Iris pigment epithelial cell (primary cell): ENCODE measurements at regions not wholly inside any gene's neighbourhood (a gene's known extent, or its start where the extent isn't known, plus 50 kb on each side); places are given as distances from the start of the nearest gene placed in this dataset.

ENCODE experiments used
- DNase-seq: peaks from one replicate; pipeline ENCODE4 v3.0.0-alpha.2; 2011; ENCODE audit warnings: low read depth

DNA sequence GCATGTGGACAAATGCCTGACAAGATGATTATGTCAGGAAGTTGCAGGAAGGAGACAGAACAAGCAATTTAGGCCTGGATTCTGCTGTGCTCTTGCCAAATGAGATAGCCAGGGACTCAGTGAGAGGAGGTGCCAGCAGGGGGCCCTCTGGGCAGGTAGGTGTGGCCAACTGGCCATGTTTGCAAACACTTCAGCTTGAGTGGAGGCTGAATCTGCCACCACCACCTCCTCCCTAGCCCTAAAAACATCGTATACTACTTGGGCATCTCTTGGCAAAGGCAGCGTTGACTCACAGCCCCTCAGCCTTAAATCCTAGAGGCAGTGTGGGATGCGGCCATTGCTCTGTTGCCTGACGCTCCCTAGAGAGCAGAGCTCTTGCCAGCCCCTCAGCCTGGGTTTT is 95.1 kb upstream of the PLET1 start:
- peak; percentile 39 for DNase-seq

DNA sequence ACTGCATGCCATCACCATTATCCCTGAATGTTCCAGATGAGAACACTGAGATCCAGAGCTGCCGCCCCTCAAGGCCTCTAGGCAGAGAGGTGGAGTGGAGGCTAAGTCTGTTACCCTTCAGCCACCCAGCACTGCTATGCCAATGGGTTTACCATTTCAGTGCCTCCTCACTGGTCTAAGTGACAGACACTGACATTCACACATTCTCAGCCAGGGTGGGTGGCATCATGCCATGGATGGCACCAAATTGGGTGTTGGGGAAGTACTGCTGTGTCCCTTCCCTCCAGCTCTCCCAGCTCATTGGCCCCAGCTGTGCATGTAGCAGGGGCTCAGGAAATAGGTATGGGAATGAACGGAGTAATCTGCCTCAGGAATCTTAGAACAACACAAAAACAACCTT is 96.8 kb upstream of the PLET1 start:
- DNase-seq, result no peak

- no peak for DNase-seq
Observed at GRCh38 chr11:112361396-112361795, 100.7 kb upstream of the PLET1 start.

DNA sequence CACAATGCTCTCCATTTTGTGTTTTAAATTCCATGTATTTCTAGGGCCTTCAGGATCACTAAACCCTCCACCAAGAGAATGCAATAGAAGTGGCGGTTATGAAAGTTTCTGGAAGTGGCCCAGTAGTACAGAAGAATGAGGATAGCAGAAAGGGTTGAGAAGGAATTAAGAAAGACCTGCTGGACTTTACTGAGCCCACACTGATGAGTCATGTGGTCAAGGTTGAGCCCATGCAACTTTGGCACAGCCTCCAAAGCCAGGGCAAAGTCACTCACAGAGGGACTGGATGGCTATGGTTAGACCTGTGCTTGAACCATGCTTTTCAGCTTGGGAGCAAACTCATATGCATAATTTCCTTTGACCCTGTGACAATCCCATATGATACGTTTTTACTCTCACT is 102.9 kb upstream of the PLET1 start:
- DNase-seq, result peak; percentile 81

GRCh38 chr11:112364962-112365481 is 104.4 kb upstream of the PLET1 start:
- DNase-seq, result peak; percentile 100

DNA sequence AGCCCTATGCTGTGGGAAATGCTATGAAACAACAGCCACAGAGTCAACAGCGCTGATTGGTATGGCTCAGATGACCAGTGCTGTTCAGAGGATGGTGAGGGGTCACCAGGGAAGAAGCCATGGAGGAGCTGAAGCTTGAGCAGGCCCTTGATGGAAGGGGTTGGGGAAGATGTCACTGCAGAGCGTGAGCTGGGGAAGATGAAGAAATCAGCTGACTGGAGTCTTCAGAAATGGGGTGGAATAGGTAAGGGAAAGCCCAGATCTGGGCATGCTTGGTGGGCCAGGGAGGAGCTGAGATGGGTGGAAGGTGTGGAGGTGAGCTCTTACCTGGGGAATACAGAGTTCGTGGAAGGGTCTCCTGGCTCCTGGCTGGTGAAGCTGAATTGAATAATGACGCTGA is 105.4 kb upstream of the PLET1 start:
- no peak for DNase-seq

DNA sequence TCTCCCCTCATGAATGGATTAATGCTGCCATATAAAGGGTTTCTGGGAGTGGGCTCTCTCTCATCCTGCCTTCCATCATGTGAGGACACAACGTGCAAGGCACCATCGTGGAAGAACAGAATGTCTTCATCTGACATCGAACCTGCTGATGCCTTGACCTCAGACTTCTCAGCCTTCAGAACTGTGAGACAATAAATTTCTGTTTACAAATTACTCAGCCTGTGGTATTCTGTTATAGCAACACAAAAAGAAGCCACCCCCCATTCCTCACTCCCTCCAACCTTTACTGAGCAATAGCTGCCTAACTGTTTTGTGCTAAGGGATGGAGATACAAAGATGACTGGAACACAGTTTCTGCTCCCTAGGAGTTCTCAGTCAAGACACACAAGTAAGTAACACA is 106.1 kb upstream of the PLET1 start:
- DNase-seq, result peak; percentile 91

DNA sequence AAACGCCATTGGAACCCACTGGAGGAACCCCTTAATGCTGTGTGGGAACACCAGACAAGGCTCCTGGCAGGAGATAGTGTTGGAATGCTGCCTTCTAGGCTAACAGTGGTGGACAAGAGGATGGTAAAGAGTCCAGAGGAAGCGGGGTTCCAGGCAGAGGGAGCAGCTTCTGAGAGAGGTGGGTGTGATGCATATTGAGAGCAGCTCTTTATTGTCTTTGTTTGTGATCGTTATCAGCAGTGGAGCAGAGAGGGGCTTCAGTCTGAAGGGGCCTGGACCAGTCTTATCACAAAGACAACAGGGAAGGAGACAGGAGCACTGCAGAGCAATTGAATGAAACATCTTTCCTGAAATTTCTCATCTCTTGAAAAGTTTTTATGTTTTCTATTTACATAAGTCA is 106.8 kb upstream of the PLET1 start:
- DNase-seq, result no peak

DNA sequence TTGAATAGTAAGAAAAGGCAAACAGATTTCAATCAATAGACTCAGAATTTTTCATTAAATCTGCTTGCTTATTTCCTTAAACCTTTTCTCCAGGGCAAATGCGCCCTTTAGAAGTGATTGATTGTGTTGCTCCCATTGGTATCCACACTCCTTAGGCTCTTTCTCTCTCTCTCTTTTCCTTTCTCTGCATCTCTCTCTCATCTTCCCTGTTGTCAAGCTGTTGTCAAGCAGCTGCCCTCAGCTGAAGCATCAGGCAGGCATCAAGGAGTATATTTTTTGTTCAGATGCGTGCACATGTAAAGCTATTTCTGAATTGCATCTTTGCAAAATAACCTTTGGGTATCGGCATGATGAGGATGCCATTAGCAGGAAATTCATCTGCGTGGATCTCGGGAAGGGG is 107.2 kb upstream of the PLET1 start:
- no peak for DNase-seq

DNA sequence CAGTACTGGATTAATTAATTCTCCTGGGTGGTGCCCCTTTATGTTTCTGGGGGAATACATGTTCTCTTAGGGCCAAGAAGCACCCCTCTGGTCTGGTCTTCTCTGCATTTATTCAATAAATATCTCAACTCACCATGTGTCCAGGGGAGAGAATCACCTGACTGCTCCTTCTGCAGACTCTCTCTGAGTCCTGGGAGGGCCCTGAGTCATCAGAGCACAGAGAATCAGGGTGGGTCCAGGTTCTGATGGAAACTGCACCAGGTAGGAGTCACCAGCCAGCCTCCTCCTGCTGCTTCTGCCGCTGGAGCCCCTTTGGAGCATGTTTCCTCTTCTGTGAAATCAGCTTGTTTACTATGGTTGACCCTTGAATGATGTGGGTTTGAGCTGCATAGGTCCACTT is 107.7 kb upstream of the PLET1 start:
- DNase-seq, result no peak

- no peak for DNase-seq
Observed at GRCh38 chr11:112369374-112369773, 108.7 kb upstream of the PLET1 start.

GRCh38 chr11:112369916-112370315 is 109.3 kb upstream of the PLET1 start:
- no peak for DNase-seq

DNA sequence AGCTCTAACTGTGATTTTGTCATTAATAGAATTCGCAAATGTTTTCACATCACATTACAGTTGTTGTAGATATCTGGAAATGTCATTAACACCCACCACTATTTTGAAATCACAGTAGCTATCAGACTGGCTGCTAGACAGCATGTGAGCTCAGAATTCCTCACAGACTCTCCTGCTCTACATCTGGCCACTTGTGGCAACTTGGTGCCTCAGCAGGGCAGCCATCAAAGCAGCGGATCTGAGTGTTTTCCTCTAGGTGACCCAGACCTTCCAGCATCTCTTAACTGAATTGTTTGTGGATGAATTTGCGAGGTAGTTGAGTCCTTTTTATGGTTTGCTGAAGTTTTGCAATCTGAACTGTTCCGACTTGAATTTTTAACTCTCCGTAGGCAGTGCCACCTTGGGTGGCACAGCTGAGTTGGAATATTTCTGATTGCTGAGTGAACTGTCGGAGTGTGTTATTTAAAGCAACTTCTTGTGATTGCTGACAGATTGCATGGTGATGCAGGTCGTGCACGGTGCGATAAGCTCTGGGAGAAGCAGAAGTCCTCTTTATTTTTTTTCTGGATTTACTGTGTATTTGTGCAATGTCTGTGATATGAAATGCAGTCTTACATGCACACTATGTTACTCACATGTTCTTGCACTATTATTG is 114.0 kb upstream of the PLET1 start:
- DNase-seq, result no peak

GRCh38 chr11:112377946-112378345 is 117.3 kb upstream of the PLET1 start:
- DNase-seq, result no peak

GRCh38 chr11:112380464-112380863 is 119.8 kb upstream of the PLET1 start:
- DNase-seq, result no peak

DNA sequence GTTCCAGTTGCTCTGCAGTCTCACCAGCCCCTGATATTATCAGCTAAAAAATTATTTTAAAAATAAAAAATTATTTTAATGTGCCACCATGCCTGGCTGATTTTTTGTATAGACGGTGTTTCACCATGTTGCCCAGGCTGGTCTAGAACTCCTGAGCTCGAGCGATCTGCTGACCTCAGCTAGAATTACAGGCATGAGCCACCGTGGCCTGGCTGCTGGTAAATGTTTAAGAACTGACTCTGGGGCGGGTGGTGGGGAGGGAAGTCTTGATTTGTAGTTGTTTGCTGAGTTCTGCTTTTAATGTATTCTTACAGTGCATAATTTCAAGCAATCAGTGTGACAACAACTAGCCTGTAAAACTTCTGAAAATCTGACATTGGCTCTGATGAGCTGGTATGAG is 120.9 kb upstream of the PLET1 start:
- DNase-seq, result no peak

- DNase-seq, result no peak
Observed at GRCh38 chr11:112382561-112382960, 121.9 kb upstream of the PLET1 start.

- DNase-seq, result no peak
Observed at GRCh38 chr11:112388496-112388895, 127.8 kb upstream of the PLET1 start.

DNA sequence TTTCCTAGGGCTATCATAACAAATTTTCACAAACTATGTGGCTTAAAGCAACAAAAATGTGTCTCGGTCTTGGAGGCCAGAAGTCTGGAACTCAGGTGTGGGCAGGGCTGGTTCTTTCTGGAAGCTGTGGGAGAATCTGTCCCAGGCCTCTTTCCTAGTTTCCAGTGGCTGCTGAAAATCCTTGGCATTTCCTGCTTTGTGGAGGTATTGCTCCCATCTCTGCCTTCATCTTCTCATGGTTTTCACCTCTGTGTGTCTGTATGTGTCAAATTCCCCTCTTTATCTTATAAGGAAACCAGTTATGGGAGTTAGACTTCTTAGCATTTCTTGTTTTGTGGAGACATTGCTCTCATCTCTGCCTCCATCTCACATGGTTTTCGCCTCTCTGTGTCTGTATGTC is 130.4 kb upstream of the PLET1 start:
- DNase-seq, result no peak

GRCh38 chr11:112392904-112393303 is 132.2 kb upstream of the PLET1 start:
- no peak for DNase-seq

- DNase-seq, result no peak
Observed at GRCh38 chr11:112394304-112394703, 133.6 kb upstream of the PLET1 start.

DNA sequence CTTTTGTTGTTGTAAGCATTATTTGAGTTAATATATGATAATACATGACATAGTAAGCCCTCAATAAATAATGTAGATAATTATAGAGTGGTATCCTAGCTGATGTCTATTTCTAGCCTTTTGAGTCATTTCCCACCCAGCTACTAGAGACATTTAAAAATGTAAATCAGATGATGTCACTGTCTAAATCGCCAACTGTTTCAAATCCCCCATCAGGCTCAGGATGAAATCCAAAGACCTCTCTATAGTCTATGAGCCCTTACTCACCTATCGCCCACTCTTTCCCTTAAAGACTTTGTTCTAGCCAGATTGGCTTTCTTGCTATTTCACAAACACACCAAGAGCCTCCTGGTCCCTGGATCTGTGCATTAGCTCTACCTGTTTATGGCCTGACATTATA is 135.4 kb upstream of the PLET1 start:
- no peak for DNase-seq

DNA sequence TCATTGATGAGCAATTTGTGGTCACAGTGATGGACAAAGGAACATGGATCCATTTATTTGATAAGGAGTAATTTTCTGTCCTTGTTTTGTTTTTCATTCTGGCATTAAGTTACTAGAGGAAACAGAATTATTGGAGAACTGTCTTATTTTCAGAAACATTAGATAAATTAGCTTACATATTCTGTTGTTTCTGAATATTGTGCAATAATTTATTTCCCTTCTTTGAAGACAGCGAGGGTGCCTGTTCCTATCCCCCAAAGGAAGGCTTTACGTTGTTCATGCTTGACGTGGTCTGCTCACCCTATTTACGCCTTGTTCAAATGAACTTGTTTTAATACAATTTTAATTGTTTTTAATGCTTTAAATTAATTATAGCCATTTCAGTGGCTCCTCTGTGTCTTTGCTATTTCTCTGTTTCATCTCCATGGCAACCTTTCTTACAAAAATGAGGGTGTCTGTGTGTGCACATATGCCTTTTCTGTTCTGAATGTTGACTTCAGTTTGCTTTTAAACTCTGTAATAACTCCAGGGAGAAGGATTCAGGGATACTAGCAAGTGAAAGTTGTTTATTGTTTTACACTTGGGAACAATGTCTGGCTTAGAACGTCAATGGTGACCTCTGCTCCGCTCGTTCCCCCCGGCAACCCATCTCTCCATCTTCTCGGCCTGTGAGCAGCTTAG is 138.3 kb upstream of the PLET1 start:
- DNase-seq, result no peak

- DNase-seq, result no peak
Observed at GRCh38 chr11:112400476-112401014, 139.9 kb upstream of the PLET1 start.
